ENCODE measurements at regions not wholly inside any gene's neighbourhood (a gene's known extent, or its start where the extent isn't known, plus 50 kb on each side); places are given as distances from the start of the nearest gene placed in this dataset.

- TF ChIP-seq POLR2A (IDR thresholded peaks at IDR 0.05), result no peak
- TF ChIP-seq EP300 (IDR thresholded peaks at IDR 0.05), result no peak
- no peak for TF ChIP-seq CTCF (IDR thresholded peaks at IDR 0.05)
- TF ChIP-seq POLR2AphosphoS5 (IDR thresholded peaks at IDR 0.05), result no peak
- no peak overlapping the region for H3K27ac ChIP-seq
- no peaks in the 10 kb centered on the region for H3K27me3 ChIP-seq
- no peaks in the 10 kb centered on the region for H3K9me3 ChIP-seq
- no peaks in the 10 kb centered on the region for H3K36me3 ChIP-seq
- WGBS, result 38% methylated on average over 1 of the region's 1 CpG
- H3K4me1 ChIP-seq, result no peaks in the 10 kb centered on the region
- no peak overlapping the region for H3K4me3 ChIP-seq
- DNase-seq (ENCODE audit: low spot score in 2 of 2), result no peak
Measured at GRCh38 chr9:20082831-20083230, 294.0 kb upstream of the SLC24A2 start.

GRCh38 chr9:20082406-20082805, 293.6 kb upstream of the SLC24A2 start:
- Histone ChIP-seq H3K36me3 (no peaks in the 10 kb centered on the region), H3K4me1 (no peaks in the 10 kb centered on the region), H3K27ac (no peak overlapping the region), H3K9me3 (no peaks in the 10 kb centered on the region), H3K27me3 (no peaks in the 10 kb centered on the region), H3K4me3 (no peak overlapping the region)
- no peak for TF ChIP-seq EP300 (IDR thresholded peaks at IDR 0.05)
- no peak for TF ChIP-seq POLR2A (IDR thresholded peaks at IDR 0.05)
- no peak for TF ChIP-seq POLR2AphosphoS5 (IDR thresholded peaks at IDR 0.05)
- TF ChIP-seq CTCF (IDR thresholded peaks at IDR 0.05), result no peak
- WGBS, result 91% methylated on average over 3 of the region's 3 CpGs
- DNase-seq (ENCODE audit: low spot score in 2 of 2), result no peak

GRCh38 chr9:20078246-20078645, 289.4 kb upstream of the SLC24A2 start:
- Histone ChIP-seq H3K36me3 (no peaks in the 10 kb centered on the region), H3K27ac (no peak overlapping the region), H3K4me1 (no peaks in the 10 kb centered on the region), H3K9me3 (no peaks in the 10 kb centered on the region), H3K4me3 (no peak overlapping the region), H3K27me3 (no peaks in the 10 kb centered on the region)
- no peak for DNase-seq (ENCODE audit: low spot score in 2 of 2)
- TF ChIP-seq POLR2AphosphoS5 (IDR thresholded peaks at IDR 0.05) (no peak), EP300 (IDR thresholded peaks at IDR 0.05) (no peak), CTCF (IDR thresholded peaks at IDR 0.05) (no peak), POLR2A (IDR thresholded peaks at IDR 0.05) (no peak)

- DNase-seq (ENCODE audit: low spot score in 2 of 2), result no peak
- WGBS, result 33% methylated on average over 1 of the region's 1 CpG
- no peaks in the 10 kb centered on the region for H3K36me3 ChIP-seq
- H3K27ac ChIP-seq, result no peak overlapping the region
- H3K4me3 ChIP-seq, result no peak overlapping the region
- H3K27me3 ChIP-seq, result no peaks in the 10 kb centered on the region
- no peak for TF ChIP-seq EP300 (IDR thresholded peaks at IDR 0.05)
- no peak for TF ChIP-seq POLR2A (IDR thresholded peaks at IDR 0.05)
- TF ChIP-seq CTCF (IDR thresholded peaks at IDR 0.05), result no peak
- no peak for TF ChIP-seq POLR2AphosphoS5 (IDR thresholded peaks at IDR 0.05)
- no peaks in the 10 kb centered on the region for H3K9me3 ChIP-seq
- H3K4me1 ChIP-seq, result no peaks in the 10 kb centered on the region
Measured at GRCh38 chr9:20074291-20074690, 285.5 kb upstream of the SLC24A2 start.

GRCh38 chr9:20070336-20070735, 281.5 kb upstream of the SLC24A2 start:
- no peak overlapping the region for H3K27ac ChIP-seq
- H3K4me3 ChIP-seq, result no peak overlapping the region
- TF ChIP-seq POLR2A (IDR thresholded peaks at IDR 0.05) (no peak), CTCF (IDR thresholded peaks at IDR 0.05) (no peak), POLR2AphosphoS5 (IDR thresholded peaks at IDR 0.05) (no peak), EP300 (IDR thresholded peaks at IDR 0.05) (no peak)
- 88% methylated on average over 3 of the region's 3 CpGs for WGBS
- DNase-seq (ENCODE audit: low spot score in 2 of 2), result no peak
- no peaks in the 10 kb centered on the region for H3K36me3 ChIP-seq
- no peaks in the 10 kb centered on the region for H3K4me1 ChIP-seq
- no peaks in the 10 kb centered on the region for H3K9me3 ChIP-seq
- H3K27me3 ChIP-seq, result no peaks in the 10 kb centered on the region

Data from suprapubic skin (tissue), 4 donors.